Daoy (cell line): ENCODE measurements at regions not wholly inside any gene's neighbourhood (a gene's known extent, or its start where the extent isn't known, plus 50 kb on each side); places are given as distances from the start of the nearest gene placed in this dataset.
"Not testable (repeated sequence)": the region's sequence is repeated elsewhere in the genome, so short reads cannot be mapped to it uniquely, and the experiment has no call there.

Experiments used
- DNase-seq: peaks from one replicate; pipeline ENCODE4 v3.0.0-alpha.2; 2015; ENCODE audit warnings: low read depth

DNA sequence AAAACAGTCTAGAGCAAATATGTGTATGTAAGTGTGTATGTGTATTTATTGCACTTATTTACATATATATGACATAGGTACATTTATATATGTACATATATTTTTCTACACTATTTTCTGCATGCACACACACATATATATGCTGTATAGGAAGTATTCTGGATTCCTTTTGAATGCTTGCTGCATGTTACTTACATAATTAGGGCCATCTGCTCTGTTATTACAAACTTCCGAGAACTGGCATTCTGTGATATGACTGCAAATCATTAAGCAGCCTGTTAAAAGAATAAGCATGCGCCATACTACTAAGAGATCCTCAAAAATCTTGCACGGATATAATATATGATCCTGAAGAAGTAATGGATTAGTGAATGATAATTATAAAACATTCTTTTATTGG is 1157.6 kb upstream of the TENM3 start:
- DNase-seq: no peak

DNA sequence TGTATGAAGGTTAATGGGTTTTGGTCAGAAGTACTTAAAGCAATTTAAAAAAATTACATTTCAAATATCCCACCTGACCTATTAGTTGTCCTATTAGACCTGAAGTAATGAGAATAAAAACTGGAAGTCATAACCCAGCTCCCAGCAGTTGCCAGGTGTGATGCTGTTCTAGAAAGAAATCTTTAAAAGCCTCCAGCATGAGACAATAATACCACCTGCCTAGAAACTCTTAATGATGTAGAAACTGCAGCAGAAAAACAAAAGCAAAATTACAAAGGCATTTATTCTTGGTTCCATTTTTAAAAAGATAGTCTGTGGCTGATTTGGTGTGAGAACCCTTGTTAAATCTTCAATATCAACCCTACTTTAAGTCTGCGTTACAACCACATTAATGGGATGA is 1137.7 kb upstream of the TENM3 start:
- DNase-seq: no peak

DNA sequence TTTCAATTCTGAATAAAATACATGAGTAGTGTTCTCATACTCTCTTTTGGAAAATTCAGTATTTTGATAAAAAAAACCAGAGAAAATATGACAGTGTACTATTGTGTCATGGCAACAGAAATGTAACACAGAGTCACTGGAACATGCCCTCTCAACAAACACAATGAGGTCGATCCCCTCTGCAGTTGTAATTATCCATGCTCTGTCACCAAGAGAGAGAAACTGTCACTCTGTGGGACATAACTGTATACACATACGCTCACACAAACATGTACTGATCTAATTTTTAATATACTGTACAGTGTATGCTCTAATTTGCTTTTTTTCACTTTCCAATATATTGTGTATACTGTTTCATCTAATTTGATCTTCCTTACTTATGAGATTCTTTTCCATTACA is 1136.8 kb upstream of the TENM3 start:
- DNase-seq: no peak

DNA sequence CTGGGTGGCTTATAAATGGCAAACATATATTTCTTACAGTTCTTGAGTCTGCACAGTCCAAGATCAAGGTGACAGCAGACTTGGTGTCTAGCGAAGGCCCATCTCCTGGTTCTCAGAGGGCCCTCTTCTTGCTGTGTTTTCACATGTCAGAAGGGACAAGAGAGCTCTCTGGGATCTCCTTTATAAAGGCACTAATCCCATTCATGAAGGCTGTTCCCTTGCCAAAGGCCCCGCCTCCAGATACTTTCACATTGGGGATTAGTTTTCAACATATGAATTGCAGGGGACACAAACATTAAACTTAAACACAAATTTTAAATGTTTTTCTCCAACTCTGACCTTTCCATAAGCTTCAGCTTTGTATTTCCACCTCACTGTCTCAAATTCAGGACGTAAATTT is 1135.0 kb upstream of the TENM3 start:
- DNase-seq: no peak

DNA sequence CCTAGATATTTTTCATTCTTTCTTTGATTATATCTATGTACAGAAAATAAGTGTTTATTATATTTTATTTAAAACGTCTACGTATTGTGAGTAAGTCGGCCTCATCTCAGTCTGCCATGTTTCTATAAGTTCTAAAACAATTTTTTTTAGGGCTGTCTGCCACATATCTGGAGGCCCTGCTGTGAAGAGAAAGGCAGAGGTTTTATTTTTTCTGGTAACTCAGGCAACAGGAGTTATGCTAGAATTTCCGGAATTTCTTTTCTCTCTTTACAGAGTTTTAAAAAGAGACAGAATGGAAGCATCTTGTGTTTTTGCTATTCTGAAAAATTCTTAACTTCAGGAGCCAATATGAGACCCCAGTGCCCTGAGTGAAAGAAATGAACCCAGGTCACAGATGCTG is 1124.0 kb upstream of the TENM3 start:
- no peak for DNase-seq

DNA sequence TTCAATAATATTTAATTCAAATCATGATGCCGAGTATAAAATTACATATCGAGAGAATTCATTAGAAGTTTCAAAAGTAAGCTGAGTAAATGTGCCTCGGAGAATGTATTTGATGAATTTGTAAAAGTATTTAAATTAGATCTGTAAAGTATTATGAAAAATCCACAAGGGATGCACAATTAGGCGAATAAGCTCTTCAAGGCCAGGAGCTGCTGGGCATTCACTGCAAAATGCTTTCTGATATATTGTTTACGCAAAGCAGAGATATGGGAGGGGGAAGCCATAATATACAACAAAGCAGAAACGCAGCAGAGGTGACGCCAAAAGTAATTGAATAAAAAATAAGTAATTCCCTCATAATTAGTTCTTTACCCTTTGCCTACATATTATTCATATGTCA is 1121.5 kb upstream of the TENM3 start:
- DNase-seq: no peak

DNA sequence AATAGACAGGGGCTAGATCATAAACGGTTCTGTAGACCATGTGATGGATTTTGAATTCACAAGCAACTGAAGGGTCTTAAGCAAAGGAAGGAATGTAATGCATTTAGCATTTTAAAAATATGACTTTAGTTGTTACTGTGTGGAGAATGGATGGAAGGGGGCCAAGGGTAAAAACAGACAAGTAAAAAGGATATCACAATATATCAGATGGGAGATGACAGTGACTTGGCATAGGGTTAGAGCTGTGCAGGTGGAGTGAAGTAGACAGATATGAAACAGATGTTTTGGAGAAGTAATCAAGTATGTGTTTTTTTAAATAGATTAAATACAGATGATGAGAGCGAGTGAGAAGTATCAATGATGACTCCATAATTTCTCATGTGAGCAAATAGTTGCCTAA is 1116.0 kb upstream of the TENM3 start:
- no peak for DNase-seq

DNA sequence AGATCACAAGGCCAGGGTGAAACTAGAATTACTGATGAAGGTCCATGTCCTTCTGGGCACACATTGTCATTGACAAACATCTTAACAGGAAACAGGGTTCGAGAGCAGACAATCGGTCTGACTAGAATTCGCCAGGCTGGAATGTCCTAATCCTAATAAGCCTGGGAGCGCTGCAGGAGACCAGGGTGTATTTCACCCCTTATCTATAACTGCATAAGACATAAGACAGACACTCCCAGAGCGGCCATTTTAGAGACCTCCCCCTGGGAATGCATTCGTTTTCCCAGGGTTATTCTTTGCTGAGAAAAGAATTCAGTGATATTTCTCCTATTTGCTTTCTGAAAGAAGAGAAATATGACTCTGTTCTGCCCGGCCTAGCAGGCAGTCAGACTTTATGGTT is 1112.9 kb upstream of the TENM3 start:
- DNase-seq: not testable (repeated sequence)

DNA sequence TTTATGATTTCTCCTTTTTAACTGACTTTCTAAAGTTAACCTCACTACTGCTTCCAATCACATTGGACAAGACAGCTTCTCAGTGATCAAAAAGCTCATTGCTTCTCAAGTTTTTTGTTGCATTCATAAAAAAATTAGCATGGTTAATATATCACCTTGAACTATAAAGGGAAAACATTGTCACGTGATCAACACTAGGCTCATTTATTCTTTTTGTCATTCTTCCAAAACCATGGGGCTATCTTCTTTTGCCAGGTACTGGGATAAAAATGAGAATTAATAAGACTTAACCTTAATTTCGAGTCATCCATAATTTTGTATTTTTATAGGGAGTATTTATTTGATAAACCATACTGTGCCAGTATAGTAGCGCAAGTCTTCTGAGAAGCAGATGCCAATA is 1105.9 kb upstream of the TENM3 start:
- no peak for DNase-seq

DNA sequence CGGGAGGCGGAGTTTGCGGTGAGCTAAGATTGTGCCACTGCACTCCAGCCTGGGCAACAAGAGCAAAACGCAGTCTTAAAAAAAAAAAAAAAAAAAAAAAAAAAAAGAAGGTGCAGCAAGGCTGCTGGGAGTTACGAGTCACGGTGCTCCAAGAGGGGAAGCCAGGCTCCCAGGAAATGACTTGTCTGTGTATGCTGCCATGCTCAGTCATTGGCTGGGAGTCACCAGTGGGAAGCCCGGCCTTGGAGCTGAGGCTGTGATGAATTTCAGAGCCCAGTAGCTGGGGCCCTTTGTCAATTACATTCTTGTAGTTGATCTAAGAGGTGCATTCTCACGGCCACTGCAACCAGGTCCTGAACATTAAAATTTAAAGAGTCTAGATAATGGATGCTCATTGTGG is 1105.1 kb upstream of the TENM3 start:
- DNase-seq: peak; percentile 18

DNA sequence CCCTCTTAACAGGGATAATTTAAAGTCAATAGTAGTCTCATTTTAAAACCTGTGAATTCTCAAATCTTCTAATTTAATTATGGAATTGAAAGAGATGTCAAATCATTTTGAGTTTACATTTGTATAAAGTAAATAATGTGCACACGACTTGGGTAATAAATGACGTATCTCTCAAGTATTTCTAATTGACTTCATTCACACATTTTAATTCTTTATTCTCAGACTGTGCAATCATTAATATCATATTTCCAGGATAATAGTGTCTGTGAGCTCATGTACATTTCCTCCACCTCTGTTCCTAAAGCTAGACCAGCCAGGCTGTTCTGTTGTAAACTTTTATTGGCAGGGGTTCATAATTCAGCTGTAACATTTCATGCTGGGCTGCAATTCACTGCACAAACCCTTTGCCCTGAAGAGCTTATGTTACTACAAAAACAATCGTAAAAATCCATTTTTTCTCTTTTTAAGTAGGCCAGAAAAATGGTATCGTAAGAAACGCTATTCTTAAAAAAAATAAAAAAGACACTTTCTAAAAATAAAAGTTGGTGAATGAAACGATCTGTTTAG is 1103.1 kb upstream of the TENM3 start:
- DNase-seq: no peak

DNA sequence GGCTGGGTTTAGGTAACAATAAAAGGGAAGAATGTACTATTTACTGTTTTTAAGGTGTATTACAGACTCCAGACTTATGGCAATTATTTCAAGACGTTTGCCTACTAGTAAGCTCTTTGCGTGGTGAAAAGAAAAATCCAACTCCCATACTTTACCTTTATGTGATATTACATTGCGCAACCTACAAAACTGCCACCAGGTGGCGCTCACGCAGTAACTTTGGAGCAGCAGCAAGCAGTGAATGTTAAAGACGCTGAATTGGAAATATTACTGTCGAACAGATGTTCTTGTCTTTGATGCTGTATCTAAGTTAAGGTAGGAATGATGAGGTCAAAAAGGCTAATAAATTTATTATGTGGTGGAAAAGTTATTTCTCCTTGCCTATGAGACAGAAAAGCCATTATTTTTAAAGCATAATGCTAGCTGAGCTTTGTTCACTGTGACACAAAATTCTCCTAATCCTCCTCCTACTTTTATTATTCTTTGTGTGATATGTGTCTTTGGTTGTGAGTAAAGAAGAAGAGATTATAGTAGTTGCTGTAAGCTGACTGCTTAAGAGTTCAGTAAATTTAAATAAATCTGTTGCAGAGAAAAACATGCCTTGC is 1099.8 kb upstream of the TENM3 start:
- DNase-seq: peak; percentile 63

DNA sequence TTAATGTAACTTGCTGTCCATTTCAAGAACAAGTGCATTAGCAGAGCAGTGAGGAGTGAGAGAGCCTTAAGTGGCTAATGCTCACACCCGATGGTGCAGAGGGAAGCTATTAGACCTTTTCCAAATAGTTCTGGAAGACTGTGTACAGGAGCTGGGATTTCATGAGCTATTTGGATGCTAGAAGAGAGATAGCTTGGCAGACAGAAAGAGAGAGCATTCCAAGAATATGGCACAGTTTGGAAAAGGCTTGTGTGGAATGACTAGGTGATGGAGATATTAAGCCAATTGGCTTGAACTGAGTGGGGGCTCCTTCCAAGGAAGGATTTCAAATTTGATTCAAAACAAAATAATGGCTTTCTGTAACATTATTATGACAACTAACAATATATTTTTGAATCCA is 1097.2 kb upstream of the TENM3 start:
- no peak for DNase-seq

DNA sequence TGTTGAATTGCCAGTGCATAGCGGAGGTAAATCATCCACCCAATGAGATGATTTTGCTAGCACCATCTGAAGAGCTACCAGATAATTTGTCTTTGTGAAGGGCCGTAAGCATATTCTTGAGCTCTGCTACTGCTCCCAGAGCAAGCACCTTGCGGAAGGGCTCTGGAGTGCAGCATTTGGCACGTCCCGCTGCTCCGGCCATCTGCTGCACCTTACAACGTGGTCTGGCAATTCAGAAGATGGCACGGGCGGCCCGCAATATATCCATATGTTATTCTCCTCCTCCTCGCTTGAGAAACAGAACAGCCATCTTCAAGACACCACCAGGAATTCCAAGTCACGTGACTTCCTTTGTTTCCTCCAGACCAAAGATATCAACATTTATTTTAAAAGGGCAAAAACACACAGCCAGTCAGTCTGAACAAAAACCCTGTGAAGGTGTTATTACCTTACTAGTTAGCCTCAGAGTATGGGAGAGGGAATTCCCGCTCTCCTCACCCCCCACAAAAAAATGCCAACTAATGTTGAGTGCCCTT is 1095.7 kb upstream of the TENM3 start:
- DNase-seq: no peak

DNA sequence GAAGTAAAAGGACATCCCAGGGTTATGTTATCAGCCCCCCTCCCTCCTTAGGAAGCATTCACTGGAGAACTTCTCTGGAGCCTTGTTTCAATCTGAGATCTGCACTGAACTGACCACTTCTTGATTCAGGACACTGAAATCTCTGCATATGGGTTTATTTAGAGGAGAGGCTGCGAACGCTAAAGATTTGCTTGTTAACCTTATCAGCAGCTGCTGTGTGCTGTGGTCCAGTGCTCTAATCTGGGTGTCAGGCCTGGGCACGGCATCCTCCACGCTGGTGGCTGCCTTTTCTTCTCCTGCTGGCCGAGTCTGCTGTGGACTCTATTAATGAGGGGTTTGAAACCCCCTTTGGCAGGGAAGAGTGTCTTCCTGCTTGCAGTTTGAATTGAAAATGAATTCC is 1094.7 kb upstream of the TENM3 start:
- DNase-seq: no peak

DNA sequence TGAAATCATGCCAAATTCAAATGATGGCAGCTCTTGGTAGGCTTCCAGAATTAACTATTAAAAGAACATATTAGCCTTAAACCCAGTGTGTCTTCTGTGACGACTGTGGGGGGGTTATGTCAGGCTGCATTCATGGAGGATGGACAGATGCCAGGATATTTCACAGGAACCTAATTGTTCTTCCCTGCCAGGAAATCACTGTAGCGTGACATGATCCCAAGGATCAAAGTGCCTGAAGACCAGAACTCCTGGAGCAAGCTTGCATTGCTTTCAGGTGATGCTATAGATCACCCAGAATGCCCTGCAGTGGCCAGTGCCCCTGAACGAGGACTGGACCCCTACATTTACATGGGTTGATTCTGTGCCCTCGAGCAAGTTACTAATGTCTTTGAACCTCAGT is 1093.0 kb upstream of the TENM3 start:
- peak; percentile 24 for DNase-seq

DNA sequence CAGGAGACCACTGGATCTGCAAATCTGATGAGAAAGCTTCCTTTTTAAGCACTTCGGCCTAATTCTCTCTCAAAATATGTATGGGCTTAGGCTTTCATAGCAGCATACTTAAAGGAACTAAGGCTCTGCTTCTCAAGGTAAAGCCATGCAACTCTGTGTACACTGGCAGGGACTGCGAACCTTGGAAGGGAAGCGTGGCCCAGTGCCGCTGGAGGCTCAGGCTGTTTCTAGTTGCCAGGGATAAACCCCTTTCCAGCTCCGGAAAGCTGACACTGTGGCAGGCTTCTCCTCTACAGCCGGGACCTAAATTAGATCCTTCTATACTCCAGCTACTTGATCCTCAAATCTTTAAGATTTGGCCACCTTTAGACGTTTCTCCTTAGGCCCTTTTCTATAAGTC is 1091.3 kb upstream of the TENM3 start:
- no peak for DNase-seq

DNA sequence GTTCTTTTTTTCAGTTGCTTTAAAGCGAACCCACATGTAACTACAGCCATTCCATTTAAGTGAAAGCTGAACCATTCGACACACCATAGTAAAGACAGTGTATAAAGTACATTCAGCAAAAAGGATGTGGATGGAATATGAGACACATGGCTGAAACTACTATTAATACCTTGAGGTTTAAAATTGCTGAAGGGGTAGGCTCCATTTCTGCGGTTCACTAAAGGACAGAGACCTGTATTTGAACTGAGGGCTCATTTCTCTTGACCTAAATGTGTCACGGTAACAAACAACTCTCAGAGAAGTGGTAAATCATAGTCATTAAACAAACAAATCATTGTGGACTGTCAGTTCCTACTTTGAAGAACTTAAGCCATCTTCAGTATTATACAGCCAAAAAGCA is 1085.6 kb upstream of the TENM3 start:
- DNase-seq: no peak

DNA sequence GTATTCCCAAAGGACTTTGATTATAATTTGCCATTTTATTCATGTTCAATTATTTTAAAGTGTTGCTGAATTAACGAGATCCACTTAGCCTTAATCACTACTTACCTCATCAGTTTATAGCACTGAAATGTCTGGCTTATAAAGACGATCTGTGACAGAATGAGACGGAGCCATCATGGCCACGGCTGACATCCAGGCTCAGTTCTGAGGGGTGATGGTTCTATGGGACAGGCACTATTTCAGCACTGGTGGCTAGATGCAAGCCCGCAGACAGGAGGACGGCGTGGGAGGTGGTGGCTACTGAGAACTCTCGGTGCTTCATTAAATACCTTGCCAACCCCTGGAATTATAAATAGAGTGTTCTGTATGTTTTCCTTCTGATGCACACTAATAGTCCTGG is 1084.2 kb upstream of the TENM3 start:
- peak; percentile 10 for DNase-seq

DNA sequence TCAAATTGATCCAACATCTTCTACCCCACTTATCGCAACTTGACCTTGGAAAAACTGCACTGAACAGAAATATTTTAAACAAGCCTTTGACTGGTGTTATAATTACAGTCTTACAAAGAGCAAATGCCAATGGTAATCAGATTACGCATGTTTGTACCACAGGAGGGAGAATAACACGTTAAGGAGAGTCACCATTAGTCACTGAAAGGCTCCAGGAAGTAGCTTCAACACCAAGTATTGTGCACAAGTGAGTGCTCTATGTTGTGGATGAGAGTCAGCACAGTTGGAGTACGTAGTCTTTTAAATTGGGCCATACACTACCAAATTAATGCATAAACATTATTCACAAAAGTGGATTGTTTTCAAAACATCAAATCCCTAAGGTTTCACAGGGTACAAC is 1081.5 kb upstream of the TENM3 start:
- DNase-seq: peak; percentile 64

DNA sequence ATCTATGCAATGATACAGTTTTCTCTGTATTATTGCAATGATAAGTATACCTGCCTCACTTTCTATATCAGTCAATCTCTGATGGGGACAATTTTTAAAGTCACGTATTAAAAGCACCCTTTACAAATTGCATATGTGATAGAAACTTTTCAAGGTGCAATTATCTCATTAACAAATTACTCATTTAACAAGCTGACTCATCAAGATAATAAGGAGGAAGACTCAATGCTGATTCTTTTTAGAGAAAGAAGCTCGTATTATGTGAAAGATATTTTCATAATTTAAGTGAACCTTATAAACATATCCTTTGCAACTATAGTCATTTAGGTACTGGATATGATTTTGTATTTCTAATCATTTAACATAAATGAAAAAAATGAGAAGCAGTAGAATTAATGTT is 1080.9 kb upstream of the TENM3 start:
- no peak for DNase-seq

DNA sequence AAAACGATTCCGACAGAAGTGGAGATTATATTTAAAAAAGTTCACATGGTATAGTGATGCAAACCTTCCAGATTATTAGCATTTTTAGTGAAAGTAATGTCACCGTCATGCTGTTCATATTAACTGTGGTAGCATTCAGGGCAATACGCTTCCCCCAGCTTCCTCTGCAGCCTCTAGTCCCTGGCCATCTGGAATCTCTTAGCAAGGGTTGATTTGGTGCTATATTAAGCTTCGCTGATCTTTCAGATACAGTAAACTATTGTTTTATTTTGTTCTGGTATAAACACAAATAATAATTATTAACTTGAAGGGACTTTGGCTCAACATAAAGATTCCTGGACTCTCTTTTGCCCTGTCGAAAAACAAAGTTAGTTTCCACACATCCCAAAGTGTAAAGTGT is 1080.5 kb upstream of the TENM3 start:
- DNase-seq: no peak

DNA sequence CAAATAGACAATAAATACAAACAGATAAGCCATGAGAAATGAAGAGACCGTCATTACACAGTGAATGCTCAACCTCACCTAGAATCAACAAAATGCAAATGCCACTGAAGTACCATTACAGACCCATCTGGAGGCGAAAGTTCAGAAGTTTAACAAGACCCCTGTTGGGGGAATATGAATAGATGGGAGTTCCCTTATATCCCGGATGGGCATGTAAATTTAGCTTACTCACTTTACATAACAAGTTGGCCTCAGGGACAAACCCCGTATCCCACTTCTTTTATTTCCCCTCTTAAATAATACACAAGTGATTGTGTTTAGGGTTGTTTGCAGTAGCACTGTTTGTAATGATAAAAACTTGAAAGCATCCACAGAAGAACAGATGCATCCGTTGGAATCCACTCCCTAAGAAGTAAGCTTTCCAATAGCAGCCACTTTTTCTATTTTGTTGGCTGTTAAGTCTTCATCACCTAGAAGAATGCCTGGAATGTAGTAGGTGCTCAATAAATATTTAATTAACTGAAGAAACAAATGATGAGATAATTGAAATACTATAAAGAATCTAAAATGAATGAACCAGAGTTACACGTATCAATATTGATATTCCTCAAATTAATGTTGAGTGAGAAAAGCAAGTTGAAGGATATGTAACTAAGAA is 1076.3 kb upstream of the TENM3 start:
- no peak for DNase-seq
